CD1c-positive myeloid dendritic cell (primary cell): ENCODE measurements at regions not wholly inside any gene's neighbourhood (a gene's known extent, or its start where the extent isn't known, plus 50 kb on each side); places are given as distances from the start of the nearest gene placed in this dataset.
A peak's percentile ranks its signal among the peaks of the same experiment; 100 is the strongest.

ENCODE experiments used
- DNase-seq: peaks from one replicate; pipeline ENCODE4 v3.0.0-alpha.2; 2016; ENCODE audit errors: extremely low spot score

DNA sequence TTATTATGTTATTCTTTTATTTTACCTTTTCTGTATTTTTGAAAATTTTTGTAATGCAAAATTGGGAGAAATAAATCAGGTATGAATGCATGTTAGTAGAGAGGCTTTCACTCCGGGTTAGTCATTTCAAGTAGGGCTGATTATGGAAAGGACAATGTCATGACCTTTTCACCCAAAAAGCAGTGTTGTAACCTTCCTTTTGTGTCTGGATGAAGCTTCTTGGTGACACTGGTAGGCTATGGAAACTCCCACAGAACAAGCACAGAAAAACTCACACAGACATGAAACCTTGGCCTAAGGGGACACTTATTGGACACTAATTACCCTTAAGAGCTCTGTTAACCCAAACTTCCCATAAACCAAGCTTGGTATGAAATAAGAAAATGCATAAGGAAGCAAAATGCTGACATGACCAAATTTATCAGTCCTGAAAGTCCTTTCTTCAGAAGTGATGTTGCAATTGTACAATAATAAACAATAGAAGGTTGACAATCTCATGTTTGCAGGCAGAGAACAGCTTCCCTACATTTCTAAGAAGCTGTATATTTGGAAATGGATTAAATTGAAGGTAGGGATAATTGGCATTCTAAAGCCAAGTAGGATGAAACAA lies 70.0 kb upstream of the KCNJ15 start:
- DNase-seq: peak; percentile 62

DNA sequence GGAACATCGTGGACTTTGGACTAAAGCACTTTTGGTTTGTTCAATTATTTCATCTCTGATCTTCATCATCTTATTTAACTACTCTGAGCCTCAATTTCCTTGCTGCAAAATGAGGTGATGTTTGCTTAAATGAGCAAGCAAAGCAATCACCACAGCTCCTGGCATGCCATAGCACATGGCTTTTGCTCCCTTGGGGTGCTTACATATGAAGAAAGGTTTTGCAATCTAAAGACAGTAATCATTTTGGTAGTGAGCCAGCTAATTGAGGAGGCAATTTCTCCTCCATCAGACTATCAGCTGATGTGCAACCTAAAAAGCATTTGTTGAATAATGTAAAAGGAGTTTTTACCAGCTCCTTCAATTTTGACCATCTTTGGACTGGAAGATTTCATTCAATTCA lies 68.8 kb upstream of the KCNJ15 start:
- DNase-seq: no peak

GRCh38 chr21:38196036-38196435 lies 60.8 kb upstream of the KCNJ15 start:
- DNase-seq: peak; percentile 86

DNA sequence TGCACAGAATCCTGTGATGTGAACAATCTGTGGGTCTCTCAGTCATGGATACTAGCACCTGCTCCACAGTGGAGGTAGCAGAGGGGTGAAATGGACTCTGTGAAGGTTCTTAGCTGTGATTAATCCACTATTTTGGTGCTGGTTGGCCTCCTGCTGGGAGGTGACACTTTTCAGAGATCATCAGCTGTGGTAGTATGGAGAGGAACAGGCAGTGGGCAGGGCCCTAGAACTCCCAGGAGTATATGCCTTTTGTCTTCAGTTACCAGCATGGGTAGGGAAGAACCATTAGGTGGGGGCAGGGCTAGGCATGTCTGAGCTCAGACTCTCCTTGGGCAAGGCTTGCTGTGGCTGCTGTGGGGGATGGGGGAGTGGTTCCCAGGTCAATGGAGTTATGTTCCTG lies 54.0 kb upstream of the KCNJ15 start:
- DNase-seq: no peak

GRCh38 chr21:38203229-38203628 lies 53.6 kb upstream of the KCNJ15 start:
- no peak for DNase-seq

DNA sequence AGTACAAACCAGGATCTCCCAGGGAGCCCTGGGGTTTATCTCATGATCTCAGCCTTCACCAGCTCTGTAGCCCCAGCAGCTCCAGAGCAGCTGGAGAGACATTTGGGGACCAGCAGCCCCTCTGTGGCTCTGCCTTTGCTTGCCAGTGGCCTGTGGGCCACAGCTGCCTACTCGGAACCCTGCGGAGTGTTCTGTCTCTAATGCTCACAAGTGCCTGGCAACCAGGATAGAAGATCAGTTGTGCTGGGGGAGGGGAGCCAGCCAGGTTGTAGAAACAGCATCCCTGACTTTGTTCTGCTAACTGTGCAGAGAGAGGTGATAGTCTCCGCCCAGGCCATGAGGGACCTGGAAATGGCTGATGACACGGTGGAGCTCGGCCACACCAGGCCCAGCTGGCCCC lies 50.9 kb upstream of the KCNJ15 start:
- DNase-seq: no peak

DNA sequence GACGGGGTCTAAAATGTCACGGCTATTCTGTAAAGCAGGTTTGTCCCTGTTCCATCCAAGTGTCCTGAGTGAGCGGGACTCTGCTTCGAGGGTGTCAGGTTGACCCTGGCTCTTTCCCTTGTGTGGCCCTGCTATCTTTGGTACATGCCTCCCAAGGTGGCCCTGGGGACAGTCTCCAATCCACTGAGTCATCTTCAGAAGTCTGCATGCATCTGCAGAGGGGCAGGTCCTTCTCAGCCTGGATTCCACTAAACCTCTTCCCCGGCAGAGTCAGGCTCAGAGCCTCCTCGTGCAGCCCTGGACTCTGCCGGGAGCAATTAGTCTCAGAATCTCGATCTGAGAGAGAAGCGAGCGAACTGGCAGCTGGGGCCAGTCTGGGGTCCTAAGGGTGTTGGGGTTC lies 50.1 kb upstream of the KCNJ15 start:
- no peak for DNase-seq
